HG03520 (cell line): ENCODE measurements at regions not wholly inside any gene's neighbourhood (a gene's known extent, or its start where the extent isn't known, plus 50 kb on each side); places are given as distances from the start of the nearest gene placed in this dataset.
"Not testable (repeated sequence)": the region's sequence is repeated elsewhere in the genome, so short reads cannot be mapped to it uniquely, and the experiment has no call there.

Source experiments
- ATAC-seq: cut with Tn5 transposase; IDR thresholded peaks from one replicate; pipeline ENCODE4 v1.9.1; 2021; ENCODE audit warnings: mild to moderate bottlenecking, moderate library complexity; ENCODE audit not compliant: unreplicated experiment

DNA sequence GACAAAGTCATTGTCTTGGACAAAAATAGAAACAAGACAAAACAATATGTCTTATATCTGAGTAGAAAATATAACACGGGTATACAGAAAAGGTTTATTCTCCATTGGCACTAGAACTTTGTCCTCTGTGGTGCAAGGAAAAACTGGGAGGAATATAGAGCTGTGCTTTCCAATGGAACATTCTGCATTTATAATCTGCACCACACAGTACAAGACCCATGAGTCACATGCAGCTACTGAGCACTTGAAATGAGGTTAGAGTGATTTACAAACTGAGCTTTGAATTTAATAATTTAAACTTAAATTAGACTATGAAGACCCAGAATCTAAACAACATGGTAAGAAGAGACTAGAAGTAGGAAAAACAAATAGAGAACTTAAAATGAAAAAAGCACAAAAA is 86.1 kb downstream of the RAP2A start:
- ATAC-seq, result no peak

DNA sequence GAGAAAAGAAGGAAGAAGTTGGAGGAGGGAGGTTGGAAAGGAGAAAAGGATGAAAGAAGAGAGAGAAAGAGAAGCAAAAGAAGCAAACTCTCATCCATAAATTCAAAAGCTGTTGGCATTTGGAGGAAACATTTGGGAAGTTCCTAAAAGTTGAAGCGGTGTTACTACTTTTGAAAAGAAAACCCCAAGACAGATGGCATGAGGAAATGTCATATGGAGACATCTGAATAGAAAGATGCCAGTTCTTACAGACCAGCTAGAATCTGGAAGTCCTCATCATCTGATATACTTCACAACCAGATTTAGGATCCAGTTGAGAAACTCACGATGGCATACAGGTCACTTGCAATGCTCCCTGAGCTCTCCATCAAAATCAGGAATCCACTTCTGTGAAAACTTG is 86.9 kb downstream of the RAP2A start:
- no peak for ATAC-seq

DNA sequence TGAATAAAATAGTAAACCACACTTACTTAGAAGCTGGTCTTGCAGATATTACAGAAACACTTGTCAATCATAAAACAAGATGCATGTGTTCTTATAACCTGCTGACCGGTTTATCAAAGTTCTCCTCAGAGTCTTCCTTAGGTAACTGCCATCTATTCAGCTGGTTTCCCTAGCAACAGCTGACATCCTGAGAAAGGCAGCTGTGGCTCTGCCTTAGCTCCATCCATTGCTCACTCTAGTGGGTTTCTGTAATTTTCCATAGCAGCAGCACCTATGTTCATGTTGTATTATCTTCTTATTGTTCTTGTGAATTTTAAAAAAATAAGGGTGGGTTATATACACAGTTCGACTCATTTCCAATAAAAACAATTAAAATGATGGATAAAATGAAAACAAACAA is 87.8 kb downstream of the RAP2A start:
- no peak for ATAC-seq

DNA sequence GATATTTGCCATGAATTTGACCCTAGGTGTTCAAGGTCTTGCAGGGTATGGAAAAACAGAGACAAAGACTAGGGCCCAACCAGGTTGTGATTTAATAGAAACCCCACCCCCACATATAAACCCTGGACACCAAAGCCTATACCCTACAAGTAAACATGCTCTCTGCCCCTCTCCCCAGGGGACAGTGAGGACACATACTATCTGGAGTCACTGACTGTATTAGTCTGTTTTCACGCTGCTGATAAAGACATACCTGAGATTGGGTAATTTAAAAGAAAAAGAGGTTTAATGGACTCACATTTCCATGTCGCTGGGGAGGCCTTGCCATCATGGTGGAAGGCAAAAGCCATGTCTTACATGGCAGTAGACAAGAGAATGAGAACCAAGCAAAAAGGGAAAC is 88.3 kb downstream of the RAP2A start:
- ATAC-seq, result no peak

DNA sequence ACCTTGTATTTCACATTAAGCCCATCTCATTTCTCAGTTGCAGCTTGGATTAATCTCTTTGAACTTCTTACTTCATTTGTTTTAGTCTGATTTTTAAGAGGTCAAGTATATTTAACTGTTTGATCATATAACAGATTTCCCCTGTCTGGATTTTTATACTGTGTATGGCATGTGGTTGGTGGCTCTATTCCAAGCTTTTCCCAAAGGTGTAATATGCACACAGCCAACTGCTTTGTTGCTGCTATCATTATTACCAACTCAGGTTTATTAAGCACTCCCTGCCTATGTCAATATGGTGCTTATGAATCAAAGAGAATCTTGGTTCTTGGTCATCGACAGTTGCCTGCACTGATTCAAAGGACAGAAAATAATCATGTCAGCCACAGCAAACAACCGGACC is 92.6 kb downstream of the RAP2A start:
- no peak for ATAC-seq

DNA sequence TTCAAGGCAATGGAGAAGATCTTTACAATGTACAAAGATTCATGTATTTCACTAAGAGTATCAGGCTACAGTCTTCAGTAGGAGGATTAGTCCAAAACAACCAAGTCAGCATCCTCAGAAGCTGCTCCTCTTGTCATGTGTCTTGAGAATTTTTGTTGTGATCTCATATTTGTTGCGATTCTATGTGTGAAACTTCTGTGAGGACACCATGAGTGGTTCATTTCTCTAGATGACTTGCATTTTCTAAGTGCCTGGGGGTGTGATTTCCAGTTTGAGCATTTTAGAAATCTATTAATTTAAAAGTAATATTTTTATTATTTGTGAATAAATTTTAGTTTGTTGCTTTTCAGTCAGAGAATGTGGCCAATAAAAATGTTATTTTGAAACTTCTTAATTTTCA is 94.5 kb downstream of the RAP2A start:
- peak; percentile 56 for ATAC-seq

DNA sequence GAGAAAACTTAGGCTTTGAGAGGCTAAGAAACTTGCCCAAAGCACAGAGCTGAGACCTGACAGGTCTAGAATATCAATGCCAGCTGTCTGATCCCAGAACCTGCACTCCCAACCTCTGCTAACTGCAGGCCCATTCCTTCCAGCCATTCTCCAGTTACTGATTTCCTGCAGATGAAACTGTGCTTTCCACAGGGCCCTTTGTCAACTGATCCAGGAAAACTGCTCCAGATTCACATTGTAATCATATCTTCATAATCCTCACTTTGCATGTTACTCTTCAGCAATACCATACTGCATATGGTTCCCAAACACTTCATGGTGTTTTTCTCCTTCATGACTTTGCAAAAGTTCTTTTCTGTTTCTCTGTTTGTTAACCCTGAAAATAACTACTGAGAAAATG is 100.6 kb downstream of the RAP2A start:
- no peak for ATAC-seq

DNA sequence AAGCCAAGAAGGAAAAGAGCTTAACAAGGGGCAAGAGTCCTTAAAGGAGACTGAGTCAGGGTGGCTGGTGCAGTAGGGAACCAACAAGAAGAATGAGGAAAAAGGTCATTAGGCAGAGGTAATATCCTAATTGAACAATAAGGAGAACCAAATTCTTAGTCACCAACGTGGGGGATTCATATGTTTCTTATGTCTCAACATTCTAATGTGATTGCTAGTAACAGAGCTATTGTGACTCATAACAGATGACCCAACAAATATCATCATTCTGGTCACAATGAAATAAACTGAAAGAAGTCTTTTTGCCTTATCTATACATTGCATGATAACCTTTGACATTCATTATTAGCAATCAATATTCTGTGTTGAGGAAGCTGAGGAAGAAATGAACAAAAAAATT is 101.6 kb downstream of the RAP2A start:
- ATAC-seq, result no peak

DNA sequence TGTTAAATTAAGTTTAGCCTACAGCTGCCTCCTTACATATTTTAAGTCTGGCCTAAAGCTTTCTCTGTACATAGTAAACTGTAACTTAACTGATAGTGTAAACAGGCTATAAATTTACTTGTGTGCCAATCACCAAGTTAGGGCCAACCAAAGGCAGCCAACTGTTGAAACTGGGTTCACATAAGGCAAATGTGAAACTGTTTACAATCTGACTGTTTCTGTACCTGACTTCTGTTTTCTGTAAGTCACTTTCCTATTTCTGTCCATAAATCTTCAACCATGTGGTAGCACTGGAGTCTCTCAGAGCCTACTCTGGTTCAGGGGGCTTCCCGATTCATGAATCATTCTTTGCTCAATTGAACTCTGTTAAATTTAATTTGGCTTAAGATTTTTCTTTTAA is 103.1 kb downstream of the RAP2A start:
- peak; percentile 61 for ATAC-seq

DNA sequence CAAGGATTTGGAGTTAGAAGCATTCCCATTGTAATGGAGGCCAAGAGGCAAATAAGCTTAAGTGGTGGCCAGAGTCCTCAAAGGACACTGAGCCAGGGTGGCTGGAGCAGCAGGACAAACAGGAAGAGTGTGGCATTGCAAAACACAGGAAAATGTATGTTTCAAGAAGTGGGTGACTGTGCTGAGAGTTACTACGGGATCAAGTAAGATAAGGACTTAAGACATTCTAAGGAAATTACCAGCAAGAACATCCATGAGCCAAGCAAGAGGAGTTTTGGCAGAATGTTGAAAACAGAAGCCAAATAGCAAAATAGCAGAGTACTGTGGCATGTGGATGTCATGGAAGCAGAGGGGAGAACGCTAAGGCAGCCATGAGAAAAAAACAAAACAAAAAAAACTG is 104.2 kb downstream of the RAP2A start:
- no peak for ATAC-seq

DNA sequence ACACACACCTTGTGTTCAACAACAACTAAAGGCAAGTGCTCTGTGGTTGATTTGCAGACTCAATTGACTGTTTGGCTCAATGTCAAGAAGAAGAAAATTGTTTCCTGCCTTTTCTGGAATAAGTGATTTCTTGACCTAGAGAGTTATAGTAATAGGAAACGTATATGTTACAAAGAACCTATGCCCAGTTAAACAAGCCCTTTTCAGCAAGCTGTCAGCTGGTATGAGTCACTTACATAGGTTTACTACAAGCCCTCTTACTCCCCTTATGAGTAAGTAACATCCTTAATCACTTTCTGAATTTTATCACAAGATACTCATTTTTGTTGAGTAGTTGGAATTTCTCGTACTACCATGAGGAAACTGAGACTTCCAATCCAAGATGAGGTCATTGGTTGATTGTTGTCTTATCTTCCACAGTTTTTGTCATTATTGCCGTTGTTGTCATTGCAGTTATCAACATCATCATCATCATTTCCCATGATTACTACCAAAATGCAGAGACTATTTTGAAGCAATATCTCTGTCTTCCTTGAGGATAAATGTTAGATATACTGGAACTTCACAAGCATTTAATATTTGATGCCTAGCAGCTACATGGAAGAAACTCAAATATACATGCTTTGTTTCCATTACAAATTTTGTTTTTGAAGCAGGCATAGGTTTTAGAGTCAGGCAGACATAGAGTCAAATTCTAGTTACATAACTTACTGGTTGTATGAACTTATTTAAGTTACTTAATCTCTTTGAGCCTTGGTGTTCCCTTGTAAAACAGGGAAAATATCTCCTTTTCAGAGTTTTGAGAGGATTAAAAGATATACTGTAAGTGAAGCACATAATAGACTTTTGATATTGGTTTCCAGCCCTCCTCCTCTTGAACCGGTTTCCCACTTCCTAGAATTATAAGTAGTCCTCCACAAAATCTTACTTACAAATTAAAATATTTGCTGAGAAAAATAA is 106.0 kb downstream of the RAP2A start:
- peak; percentile 71 for ATAC-seq

DNA sequence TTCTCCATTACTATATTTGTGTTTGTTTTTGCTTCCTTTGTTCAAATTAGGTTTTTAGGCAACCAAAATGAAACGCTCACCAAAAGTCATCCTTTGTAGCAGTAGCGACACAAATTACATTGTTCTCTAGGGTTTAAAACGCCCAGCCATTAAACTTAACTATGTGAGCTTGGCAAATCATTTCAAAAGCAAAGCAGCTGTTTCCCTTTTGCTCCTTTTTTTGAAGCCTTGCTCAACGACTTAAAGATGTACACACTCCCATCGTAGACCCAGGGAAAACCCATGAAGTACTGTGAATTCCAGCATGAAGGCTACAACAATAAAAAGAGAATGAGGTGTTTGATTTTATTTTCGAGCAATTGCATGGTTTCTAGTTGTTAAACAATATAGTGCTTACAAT is 106.7 kb downstream of the RAP2A start:
- no peak for ATAC-seq

DNA sequence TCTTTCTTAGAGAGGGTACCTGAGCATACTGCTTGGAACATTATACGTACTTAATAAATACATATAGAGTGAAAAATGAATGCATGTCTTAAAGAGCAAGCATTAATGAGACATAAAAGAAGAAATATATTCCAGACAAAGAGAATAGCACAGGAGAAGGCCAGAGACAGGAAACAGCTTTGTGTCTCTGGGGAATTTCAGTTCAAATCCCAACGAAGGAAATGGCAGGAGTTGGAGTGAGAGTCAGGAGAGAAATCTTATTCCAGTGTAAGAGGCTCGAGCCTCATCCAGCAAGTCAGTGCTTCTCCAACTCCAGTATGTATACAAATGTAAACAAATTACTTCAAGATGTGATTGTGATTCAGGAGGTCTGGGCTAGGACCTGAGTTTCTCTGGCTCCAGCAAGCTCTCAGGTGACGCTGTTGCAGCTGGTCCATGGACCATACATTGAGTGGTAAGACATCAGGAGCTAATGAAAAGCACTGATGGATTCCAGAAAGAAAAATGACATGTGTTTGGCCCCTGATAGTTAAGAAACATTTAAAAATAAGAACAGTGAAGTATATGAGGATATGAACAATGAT is 108.2 kb downstream of the RAP2A start:
- no peak for ATAC-seq

DNA sequence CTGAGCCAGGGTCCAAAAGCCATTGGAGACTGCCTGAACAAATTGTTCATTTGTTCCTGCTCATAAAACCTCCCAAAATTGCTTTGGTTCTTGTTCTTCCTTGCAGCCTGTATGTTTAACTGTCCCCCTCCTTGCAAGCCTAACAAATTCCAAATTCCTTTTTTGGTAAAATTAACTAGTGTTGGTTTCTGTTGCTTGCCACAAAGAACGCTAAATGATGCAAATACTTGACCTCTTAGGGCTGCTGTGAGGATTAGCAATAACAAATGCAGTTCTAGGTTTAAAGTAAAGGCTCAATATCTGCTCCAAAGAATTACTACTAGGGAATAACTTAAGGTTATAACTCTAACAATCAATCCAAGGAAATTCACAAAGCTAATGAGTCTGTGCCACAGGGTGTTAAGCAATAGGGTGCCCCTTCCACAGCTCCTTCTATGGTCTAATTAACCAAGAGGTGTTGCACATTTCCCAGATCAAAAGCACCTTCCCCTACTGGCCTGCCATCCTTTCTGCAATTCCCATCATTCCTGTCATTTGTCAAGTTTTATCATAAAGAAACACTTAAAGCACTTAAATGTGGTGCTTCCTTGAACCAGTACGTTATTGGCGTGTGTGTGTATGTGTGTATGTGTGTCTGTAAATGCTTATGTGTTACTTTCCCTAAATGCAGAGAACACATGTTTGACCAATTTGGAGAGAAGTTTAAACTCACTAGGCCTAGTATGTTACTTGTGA is 110.2 kb downstream of the RAP2A start:
- no peak for ATAC-seq

DNA sequence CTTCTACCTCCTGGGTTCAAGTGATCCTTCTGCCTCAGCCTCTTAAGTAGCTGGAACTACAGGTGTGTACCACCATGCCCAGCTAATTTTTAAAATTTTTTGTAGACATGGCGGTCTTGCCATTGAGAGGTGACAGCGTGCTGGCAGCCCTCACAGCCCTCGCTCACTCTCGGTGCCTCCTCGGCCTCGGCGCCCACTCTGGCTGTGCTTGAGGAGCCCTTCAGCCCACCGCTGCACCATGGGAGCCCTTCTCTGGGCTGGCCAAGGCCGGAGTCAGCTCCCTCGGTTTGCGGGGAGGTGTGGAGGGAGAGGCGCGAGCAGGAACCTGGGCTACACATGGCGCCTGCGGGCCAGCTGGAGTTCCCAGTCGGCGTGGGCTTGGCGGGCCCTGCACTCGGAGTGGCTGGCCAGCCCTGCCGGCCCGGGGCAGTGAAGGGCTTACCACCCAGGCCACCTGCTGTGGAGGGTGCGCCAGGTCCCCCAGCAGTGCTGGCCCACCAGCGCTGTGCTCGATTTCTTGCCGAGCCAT is 111.1 kb downstream of the RAP2A start:
- not testable (repeated sequence) for ATAC-seq

DNA sequence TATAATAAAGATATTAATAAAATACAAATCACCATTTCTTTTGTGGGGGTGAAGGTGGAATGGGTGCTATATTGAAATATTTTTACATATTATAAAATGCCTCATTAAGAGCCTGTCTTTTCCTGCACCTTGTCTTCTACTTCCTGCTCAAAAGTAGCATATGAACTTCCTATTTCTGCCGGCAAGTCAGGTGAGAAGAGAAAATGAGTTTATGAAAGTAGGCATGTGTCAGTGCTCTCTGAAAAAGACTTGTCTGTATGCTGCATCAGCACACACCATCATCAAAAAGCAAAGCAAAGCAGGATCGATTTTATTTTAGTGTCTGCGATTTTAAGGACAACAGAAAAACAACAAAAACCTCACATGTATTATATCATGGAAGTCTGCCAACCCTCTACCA is 114.2 kb downstream of the RAP2A start:
- peak; percentile 59 for ATAC-seq

DNA sequence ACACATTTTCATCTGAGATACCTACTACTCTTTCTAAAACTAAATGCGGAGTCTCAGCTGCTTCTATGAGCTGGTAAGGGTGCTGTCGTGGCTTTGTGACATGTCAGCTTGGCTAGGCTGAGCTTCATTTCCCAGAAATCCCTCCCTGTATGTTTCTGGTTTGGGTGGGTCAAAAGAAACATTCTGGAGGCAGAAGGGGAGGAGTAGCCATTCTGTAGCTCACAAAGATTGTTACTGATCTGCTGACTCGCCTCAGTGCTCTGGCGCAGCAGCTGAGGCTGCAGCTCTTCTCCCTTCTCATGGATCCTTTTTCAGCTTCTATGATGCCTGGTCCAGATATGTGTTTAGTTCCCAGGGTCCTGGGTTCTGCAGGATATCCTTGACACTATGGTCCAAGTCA is 114.7 kb downstream of the RAP2A start:
- ATAC-seq, result no peak

DNA sequence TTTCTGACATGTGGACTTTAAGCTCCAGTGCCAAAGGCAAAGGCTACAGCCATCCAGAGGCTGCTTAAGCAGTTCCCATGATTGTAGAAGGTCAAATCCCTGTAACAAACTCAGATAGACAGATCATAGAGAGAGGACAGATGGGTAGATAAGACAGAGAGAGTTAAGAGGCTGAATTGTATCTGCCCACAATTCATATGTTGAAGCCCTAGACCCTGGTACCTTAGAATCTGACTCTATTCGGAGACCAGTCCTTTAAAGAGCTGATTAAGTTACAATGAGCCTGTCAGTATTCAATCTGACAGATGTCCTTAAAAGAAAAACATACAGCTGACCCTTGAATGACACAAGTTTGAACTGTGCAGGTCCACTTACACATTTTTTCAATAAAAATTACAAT is 115.2 kb downstream of the RAP2A start:
- no peak for ATAC-seq

DNA sequence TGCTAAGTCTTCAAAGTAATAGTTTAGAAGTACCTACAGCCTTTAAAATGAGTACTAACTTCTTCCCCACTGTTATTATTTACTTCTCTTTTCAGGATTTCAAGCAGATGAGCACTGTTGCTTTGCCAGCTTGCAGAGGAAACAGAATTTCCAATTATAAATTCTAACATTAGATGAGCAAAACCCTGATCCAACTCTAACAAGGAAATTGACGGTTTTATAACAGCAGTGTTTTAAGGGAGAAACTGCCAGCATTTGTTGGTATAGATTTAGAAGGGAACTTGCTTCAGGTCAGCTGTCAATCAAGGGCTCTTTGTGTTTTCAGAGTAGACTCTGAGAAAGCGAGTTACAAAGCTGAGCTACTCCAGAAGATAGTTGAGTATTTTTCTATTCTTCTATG is 120.5 kb downstream of the RAP2A start:
- ATAC-seq, result no peak

DNA sequence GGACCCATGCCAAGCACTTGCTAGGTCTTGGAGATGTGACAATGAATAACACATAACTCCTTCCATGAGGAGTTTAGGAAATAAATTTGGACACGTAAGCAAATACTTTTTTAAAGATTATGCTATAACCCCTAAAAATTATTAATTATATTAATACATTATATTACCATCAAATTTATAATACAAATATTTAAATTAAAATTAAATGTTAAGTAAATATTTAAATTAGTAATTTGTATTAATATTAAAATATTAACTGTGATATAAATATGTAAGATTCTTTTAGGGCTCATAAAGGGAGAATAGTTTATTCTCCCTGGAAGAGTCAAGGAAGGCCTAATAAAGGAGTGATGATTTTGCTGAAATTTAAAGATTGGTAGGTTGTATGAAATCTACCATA is 121.1 kb downstream of the RAP2A start:
- no peak for ATAC-seq

DNA sequence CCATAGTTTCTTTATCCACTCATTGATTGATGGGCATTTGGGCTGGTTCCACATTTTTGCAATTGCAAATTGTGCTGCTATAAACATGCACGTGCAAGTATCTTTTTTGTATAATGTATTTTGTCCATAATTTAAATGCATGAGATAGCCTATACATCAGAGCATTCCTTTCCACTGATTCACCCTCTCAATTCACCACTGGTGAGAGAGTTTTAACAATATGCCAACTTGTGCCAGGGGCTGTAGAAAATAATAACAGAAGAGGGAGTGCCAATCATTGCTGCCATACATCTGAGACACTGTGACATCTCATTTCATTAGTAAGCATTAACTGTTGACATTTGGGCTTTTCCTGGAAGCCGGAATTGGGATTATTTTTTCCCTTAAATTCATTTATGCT is 125.1 kb downstream of the RAP2A start:
- ATAC-seq, result no peak

DNA sequence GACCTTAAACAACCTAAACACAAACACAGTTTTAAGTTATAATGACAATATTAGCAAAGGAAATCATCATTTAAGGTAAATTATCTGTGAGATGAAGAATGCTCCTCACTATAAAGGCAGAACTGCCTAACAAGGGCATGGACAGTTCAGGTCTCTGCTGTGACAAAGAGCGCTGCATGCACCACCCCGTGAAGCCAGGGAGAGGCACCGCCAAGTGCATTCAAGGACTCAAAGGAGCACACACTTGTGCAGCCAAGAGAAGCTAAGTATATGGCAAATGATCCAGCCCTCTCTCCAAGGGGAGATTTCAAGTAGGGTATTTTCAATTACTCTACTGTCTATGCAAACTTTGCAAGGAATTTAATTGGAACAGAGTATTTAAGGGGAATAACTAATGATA is 126.0 kb downstream of the RAP2A start:
- no peak for ATAC-seq
